Left forelimb (tissue), 1 donor: ENCODE measurements at regions not wholly inside any gene's neighbourhood (a gene's known extent, or its start where the extent isn't known, plus 50 kb on each side); places are given as distances from the start of the nearest gene placed in this dataset.

ENCODE experiments used
- DNase-seq: peaks from one replicate; pipeline ENCODE4 v3.0.0-alpha.2; 2018; ENCODE audit warnings: low spot score

GRCh38 chr2:19600506-19600905 lies 242.1 kb upstream of the OSR1 start:
- no peak for DNase-seq

GRCh38 chr2:19598971-19599370 lies 240.5 kb upstream of the OSR1 start:
- DNase-seq = no peak

- no peak for DNase-seq
Observed at GRCh38 chr2:19592197-19592596, 233.8 kb upstream of the OSR1 start.

DNA sequence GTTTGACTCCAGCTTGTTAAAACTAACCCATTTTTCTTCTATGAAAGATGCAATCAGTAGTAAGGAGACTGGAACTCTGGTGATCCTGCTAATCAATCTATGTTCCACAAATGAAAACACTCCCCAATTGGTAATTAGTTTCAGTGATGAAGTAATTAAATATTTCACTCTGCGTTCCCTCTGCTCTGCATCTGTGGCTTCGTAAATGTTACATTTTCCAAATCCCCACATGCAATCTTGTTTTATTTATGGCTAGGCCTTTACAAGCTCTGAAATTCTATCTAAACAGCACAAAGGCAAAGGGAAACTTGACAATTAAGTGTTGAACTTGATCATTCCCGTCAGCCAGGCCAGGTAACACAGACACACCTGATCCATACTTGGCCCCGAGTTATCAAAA lies 231.4 kb upstream of the OSR1 start:
- DNase-seq = no peak

- no peak for DNase-seq
Observed at GRCh38 chr2:19580830-19581229, 222.4 kb upstream of the OSR1 start.

DNA sequence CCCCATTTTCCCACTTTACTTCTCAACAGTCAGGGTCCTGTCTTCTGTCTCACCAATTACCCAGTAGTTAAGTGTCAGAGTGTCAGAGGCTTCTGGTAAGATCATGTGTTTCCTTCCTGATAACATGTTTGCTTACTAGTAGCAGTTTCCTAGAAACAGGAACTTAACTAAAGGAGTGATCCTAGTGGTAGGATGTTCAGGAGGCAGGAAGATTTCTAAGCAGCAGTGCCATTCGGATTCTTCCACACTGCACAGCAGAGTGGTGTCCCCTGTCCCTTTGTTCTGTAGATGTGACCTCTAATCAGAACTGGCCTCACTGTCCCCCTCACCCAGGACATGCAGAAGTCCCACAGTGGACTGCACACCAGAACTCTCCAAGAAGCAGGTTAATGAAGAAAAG lies 221.8 kb upstream of the OSR1 start:
- no peak for DNase-seq

- no peak for DNase-seq
Observed at GRCh38 chr2:19579461-19579860, 221.0 kb upstream of the OSR1 start.

GRCh38 chr2:19577723-19578122 lies 219.3 kb upstream of the OSR1 start:
- DNase-seq = no peak

DNA sequence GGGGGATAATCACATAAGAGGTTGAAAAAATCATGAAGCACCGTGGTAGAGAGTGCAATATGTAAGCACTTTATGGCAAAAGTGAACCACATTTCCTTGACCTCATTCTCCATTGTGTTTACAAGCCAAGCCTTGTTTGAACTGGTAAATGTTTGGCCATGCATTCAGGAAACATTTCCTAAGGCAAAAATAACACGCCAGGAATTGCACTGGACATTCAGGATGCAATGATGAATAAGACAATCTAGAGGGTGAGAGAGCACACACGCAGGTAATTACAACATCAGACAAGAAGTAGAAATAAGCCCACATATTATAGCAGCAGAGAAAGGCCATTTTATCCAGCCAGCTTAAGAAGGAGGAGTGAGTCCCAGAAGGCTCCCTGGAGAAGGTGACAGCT lies 218.0 kb upstream of the OSR1 start:
- no peak for DNase-seq

- no peak for DNase-seq
Observed at GRCh38 chr2:19575641-19576040, 217.2 kb upstream of the OSR1 start.

DNA sequence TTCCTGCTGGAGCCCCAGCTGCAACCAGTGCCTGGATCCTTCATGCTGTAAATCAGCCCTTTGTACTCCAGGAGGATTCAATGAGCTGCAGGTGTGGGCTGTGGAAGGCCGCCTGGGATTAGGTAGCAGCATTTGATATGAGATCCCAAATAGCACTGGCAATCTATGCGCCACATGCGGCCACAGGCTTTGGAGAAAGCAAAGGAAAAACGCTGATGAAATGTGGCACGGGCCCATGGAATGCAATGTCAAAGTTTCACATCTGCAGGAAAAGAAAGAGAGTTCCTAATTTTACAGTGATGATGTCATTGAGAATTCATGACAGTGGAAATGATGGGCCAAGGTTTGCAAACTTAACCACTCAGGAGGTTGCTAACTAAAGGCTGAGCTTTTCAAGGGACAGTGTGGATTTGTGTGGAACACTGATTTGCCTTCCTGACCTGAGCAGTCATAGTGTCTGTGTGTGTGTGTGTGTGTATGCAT lies 216.4 kb upstream of the OSR1 start:
- DNase-seq = peak; percentile 86

DNA sequence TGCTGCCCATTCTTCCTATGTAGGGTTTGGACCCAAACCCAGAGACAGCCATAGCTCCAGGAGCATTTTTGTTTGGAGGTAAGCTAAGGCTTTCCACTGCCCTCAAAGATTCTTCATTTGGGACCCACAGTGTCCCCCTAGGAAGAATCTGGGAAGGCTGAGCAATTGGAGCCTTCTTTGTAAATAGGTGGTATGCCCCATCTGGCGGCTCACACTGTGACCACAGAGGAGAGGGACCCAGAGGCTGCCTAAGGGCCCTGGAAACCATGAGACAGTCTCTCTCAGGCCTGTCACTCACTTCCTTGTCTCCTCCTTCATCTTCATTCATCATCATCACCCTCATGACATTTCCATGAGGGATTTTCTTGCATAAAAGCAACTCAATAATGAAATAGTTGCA lies 215.4 kb upstream of the OSR1 start:
- DNase-seq = no peak

DNA sequence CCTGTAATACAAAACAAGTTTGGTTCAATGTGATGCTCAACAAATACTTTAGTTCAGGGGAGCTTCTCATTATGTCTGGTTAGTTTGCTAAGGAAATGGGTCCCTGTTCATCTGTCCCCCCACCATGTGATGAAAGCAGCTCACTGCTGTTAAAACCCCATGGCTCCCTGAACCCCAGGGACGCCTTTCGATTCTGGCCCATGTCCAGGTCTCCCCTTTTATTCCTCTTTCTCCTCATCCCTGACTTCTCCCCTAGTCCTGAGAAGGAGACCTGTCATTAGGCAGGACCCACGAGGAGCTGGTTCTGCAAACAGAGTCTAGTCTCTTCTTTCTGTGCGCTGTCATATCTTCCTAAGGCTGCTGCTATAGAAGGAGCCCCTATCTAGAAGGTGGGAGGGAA lies 213.3 kb upstream of the OSR1 start:
- no peak for DNase-seq

DNA sequence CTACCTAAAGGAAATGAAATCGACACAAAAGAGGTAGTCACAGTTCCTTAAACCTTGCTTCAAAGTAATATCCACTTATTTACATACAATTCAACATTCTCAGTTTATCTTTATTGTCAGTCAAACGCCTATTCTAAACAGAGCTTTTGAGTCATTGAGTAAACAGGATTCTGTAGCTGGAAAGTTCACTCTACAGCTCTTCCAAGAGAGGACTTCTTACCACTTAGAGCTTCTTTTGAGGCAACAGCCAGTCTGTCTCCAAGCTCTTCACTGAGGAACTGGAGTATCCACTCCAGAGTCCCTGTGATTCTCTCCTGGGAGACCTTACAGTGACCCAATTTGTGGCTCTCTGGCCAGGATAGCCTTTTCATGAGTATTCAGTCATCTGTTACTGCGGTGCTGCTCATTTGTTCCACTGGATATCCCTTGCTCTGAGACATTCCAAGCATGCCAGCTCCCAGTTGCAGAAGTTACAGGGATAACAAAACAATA lies 210.9 kb upstream of the OSR1 start:
- no peak for DNase-seq

GRCh38 chr2:19568809-19569208 lies 210.4 kb upstream of the OSR1 start:
- no peak for DNase-seq

DNA sequence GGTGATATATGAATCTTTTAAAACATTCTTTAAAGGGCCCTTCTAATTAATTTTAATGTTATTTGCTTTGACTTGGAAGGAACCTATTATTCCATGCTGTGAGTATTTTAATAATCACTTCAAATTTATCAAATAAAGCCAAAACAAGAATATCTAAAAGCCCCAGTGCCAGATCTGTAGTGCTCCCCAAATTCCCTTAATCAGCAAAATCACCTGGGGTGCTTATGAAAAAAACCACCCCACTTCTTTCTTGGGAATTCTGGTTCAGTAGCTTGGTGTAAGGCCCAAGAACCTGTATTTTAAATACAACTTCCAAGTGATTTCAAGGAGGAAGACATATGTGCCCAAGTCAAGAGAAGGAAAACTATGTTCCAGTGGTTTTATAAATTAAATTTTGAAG lies 202.4 kb upstream of the OSR1 start:
- DNase-seq = no peak

DNA sequence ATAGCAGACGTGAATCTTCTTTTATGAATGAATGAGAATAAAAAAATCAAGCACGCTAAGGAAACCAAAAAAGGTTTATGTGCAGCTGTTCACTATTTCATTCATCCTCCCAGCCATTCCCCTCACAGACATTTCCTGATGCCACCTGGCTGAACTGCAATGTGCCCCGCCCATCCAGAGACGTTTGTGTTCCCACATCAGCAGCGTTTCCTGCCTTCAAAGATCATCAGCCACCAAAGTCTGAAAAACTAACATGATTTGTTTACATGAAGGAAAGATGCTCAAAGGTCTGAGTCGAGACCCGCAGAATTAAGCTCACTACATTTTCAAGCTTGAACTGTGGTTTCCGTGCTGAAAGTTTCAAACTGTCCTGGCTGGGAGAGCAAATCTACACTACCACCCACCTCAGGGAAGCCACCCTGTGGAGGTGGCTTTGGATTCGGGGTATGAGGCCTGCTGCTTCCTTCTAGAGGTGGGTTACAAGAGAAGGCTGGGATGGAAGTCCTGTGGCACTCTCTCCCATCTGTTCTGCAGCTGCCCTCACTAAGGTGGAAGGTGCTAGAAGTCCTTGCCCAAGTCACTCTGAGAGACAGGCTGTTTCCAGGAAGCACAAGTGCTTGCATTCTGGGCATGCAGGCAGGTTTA lies 201.3 kb upstream of the OSR1 start:
- no peak for DNase-seq

DNA sequence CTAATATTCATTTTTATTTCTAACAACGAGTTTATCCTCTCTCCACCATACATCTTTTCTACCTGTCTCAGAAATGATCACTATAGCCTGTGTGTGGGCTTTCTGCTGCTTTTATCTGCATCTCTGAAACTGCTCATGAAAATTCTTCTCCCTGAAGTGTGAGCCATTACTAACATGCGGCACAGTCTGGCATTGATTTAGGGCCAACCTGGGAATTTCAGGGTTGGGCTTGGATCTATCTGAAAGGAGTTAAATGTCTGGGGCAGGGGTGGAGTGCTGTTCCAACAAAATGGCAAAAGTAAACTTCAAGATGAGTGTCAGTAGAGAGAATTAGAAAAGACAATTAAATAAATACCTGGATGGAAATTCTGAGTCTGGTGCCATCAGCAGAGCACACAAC lies 198.2 kb upstream of the OSR1 start:
- DNase-seq = no peak

- DNase-seq = no peak
Observed at GRCh38 chr2:19554520-19554919, 196.1 kb upstream of the OSR1 start.

- no peak for DNase-seq
Observed at GRCh38 chr2:19552270-19552669, 193.8 kb upstream of the OSR1 start.

DNA sequence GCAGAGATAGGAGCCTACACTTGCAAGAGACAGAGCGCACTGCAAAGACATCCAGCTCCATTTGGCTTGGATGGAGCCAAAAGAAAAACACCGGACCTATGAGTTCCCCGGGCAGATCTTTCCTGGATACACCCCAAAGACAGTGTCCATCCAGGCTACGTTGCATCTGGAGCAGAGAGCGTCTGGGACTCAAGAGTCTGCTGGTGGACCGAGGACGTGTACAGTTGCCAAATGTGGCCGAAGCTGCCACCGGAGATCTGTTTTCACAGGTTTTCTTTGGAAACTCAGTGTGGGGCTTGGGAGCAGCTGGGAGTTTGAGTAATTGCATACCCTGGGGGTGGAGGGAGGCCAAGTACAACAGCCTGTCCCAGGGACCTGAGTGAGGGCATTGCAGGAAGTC lies 192.3 kb upstream of the OSR1 start:
- DNase-seq = no peak

GRCh38 chr2:19549821-19550220 lies 191.4 kb upstream of the OSR1 start:
- DNase-seq = no peak

GRCh38 chr2:19548116-19548515 lies 189.7 kb upstream of the OSR1 start:
- DNase-seq = no peak

GRCh38 chr2:19547321-19547720 lies 188.9 kb upstream of the OSR1 start:
- no peak for DNase-seq
